SK-N-SH (cell line): ENCODE measurements at regions not wholly inside any gene's neighbourhood (a gene's known extent, or its start where the extent isn't known, plus 50 kb on each side); places are given as distances from the start of the nearest gene placed in this dataset.

Source experiments
- CTCF ChIA-PET: fragments of 300-600, 350-600 bp; formaldehyde crosslinking; extraction: SDS; loops from one replicate; lab custom pipeline; 2021; lab: Yijun Ruan, JAX
- POLR2A ChIA-PET: fragments of 350-600 bp; sonication (Branson Sonifier 250); formaldehyde crosslinking; extraction: SDS; loops from one replicate; lab custom pipeline; 2020; ENCODE audit warnings: antibody characterized with exemption, inconsistent platforms; lab: Yijun Ruan, JAX
- DNase-seq: peaks from one replicate; pipeline ENCODE4 v3.0.0; 2012
- H2AFZ ChIP-seq: fragments of 200-600 bp; sonication (generic); 2 replicates; pipeline ENCODE4 v1.8.1; 2016; ENCODE audit warnings: antibody characterized with exemption, mild to moderate bottlenecking, low read depth
- H3F3A ChIP-seq: fragments of 200-600 bp; sonication (generic); replicated peaks from 2 replicates; pipeline ENCODE3; 2016; ENCODE audit warnings: antibody characterized with exemption, mild to moderate bottlenecking; ENCODE audit not compliant: insufficient read depth
- H3K27ac ChIP-seq, 2 experiments: fragments of 200-500 bp in 1 of 2; fragments of 200-600 bp in 1 of 2; sonication (Bioruptor generic) in 1 of 2; sonication (generic), shearing (Covaris generic) in 1 of 2; 2 replicates each; pipeline versions ENCODE4 v1.5.1 to v1.6.1; 2014 to 2016; ENCODE audit warnings: low read depth in 2 of 2, inconsistent platforms in 1 of 2, low read length in 1 of 2, mild to moderate bottlenecking in 1 of 2, mixed read lengths in 1 of 2
- H3K27me3 ChIP-seq: fragments of 200-600 bp; sonication (generic), shearing (Covaris generic); 2 replicates; pipeline ENCODE4 v1.6.1; 2016; ENCODE audit warnings: mixed run types; ENCODE audit not compliant: insufficient read depth
- H3K36me3 ChIP-seq, 2 experiments: fragments of 200-500 bp in 1 of 2; fragments of 200-600 bp in 1 of 2; sonication (Bioruptor generic) in 1 of 2; sonication (generic) in 1 of 2; replicated peaks in 1 of 2; 2 replicates each; pipeline versions ENCODE3 to v1.5.1; 2014 to 2016; ENCODE audit warnings: low read length in 1 of 2, mild to moderate bottlenecking in 1 of 2; ENCODE audit not compliant: insufficient read depth in 2 of 2, control insufficient read depth in 1 of 2
- H3K4me1 ChIP-seq, 2 experiments: fragments of 200-500 bp in 1 of 2; fragments of 200-600 bp in 1 of 2; sonication (Bioruptor generic) in 1 of 2; sonication (generic), shearing (Covaris generic) in 1 of 2; 2 replicates each; pipeline versions ENCODE4 v1.5.1 to v1.6.1; 2014 to 2016; ENCODE audit warnings: low read depth in 1 of 2, low read length in 1 of 2, mixed run types in 1 of 2; ENCODE audit not compliant: insufficient read depth in 2 of 2, control insufficient read depth in 1 of 2
- H3K4me2 ChIP-seq: fragments of 200-600 bp; sonication (generic), shearing (Covaris generic); 2 replicates; pipeline ENCODE4 v1.6.1; 2017; ENCODE audit warnings: mixed run types
- H3K4me3 ChIP-seq, 2 experiments: fragments of 200-500 bp in 1 of 2; fragments of 200-600 bp in 1 of 2; sonication (Bioruptor generic) in 1 of 2; sonication (generic), shearing (Covaris generic) in 1 of 2; 2 replicates each; pipeline versions ENCODE4 v1.5.1 to v1.8.1; 2014 to 2016; ENCODE audit warnings: low read depth in 2 of 2, inconsistent platforms in 1 of 2, low read length in 1 of 2, mild to moderate bottlenecking in 1 of 2, mixed read lengths in 1 of 2, moderate library complexity in 1 of 2
- H3K79me2 ChIP-seq: fragments of 200-600 bp; sonication (generic); 2 replicates; pipeline ENCODE4 v1.8.1; 2017; ENCODE audit warnings: mild to moderate bottlenecking; ENCODE audit not compliant: insufficient read depth
- H3K9ac ChIP-seq: fragments of 200-600 bp; sonication (generic); 2 replicates; pipeline ENCODE4 v1.6.1; 2017; ENCODE audit warnings: mixed run types
- H3K9me2 ChIP-seq: fragments of 200-600 bp; sonication (generic); 2 replicates; pipeline ENCODE4 v1.6.1; 2017; ENCODE audit warnings: mixed run types
- H3K9me3 ChIP-seq: fragments of 200-600 bp; sonication (generic); 2 replicates; pipeline ENCODE4 v1.6.1; 2017; ENCODE audit warnings: mixed run types, mild to moderate bottlenecking, moderate library complexity
- H4K20me1 ChIP-seq: fragments of 200-600 bp; sonication (generic); 2 replicates; pipeline ENCODE4 v1.6.1; 2017; ENCODE audit warnings: mild to moderate bottlenecking, mixed run types; ENCODE audit not compliant: insufficient read depth
- ELF1 ChIP-seq: IDR thresholded peaks from 2 replicates; pipeline ENCODE4 v1.4.0; 2012
- FOSL2 ChIP-seq: IDR thresholded peaks from 2 replicates; pipeline ENCODE4 v1.4.0; 2012; ENCODE audit warnings: low read depth, mild to moderate bottlenecking, moderate library complexity, borderline replicate concordance
- FOXM1 ChIP-seq: IDR thresholded peaks from 2 replicates; pipeline ENCODE4 v1.4.0; 2012; ENCODE audit warnings: low read depth, mild to moderate bottlenecking
- GATA2 ChIP-seq: sonication (generic); formaldehyde crosslinking; IDR thresholded peaks from 2 replicates; pipeline ENCODE4 v1.5.0; 2020; ENCODE audit warnings: mild to moderate bottlenecking, missing genetic modification reagents
- JUND ChIP-seq: IDR thresholded peaks from 2 replicates; pipeline ENCODE4 v1.4.0; 2012
- MEF2A ChIP-seq: IDR thresholded peaks from 2 replicates; pipeline ENCODE4 v1.4.0; 2012; ENCODE audit warnings: low read depth, borderline replicate concordance
- TAF1 ChIP-seq: IDR thresholded peaks from 2 replicates; pipeline ENCODE4 v1.6.1; 2012; ENCODE audit warnings: low read depth, mild to moderate bottlenecking, low read length, moderate library complexity, borderline replicate concordance
- TEAD4 ChIP-seq: IDR thresholded peaks from 2 replicates; pipeline ENCODE4 v1.4.0; 2012; ENCODE audit warnings: mild to moderate bottlenecking, borderline replicate concordance; ENCODE audit not compliant: insufficient read depth
- WGBS: methylation state at CpG from one replicate; pipeline ENCODE4 v1.1.6; 2017; ENCODE audit warnings: low lambda C conversion rate; 5-methylcytosine and 5-hydroxymethylcytosine counted together
- TF ChIP-seq, protein P1 (sequence below): fragments of 200-600 bp; sonication (generic); IDR thresholded peaks from 2 replicates; pipeline ENCODE4 v1.6.1; 2017; ENCODE audit warnings: antibody characterized with exemption, mild to moderate bottlenecking, moderate library complexity

DNA sequence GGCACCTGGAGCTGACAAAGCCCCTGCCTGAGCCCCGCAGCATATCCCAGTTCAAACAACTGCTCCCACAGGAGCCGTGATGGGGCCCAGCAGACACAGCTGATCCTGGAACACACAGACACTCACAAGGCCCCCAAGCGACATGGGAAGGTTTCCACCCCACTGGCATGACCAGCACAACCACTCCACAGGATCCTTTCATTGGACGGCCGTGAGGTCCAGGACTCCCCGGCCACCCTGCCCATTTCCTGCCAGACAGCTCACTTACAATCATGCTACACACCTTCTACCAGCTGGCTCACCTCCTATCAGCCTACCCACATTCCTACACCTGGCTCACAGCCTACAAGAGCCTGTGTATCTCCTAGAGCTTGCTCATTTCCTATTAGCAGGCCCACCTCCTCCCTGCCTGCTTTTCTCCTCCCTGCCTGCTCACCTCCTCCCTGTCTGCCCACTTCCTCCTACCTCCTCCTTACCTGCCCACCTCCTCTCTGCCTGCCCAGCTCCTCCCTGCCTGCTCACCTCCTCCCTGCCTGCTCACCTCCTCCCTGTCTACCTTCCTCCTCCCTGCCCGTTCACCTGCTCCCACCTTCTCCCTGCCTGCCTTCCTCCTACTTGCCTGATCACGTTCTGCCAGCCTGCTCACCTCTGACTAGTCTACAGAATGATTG, 73.9 kb downstream of the MATN1 start (continued):
- TF ChIP-seq TAF1: no peak
- TF ChIP-seq FOXM1: no peak
- no peak for TF ChIP-seq GATA2 (CRISPR knock-in tag)
- TF ChIP-seq FOSL2: no peak
- TF ChIP-seq, all 33 proteins: peak for 0

DNA sequence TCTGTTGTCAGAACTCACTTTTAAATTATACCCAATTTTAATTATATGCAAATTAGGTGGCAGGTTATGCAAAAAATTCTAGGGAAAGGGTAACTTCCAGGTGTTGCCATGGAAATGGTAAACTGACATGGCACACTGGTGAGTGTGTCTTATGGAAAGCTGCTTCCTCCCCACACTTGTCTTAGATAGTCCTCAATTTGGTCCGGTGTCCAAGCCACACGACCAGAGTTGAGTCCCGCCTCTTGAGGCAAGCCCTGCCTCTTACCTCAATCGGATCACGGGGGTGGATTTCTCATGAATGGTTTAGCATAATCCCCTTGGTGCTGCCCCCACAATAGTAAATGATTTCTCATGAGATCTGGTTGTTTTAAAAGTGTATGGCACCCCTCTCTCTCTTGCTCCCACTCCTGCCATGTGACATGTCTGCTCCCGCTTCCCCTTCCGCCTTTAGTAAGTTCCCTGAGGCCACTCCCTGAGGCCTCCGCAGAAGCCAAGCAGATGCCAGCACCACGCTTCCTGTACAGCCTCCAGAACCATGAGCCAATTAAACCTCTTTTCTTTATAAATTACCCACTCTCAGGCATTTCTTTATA, 74.9 kb downstream of the MATN1 start:
- Histone ChIP-seq H3K27me3 (no peaks in the 10 kb centered on the region), H3F3A (no peaks in the 10 kb centered on the region), H3K4me2 (no peak overlapping the region), H4K20me1 (no peaks in the 10 kb centered on the region), H3K27ac (no peak overlapping the region), H3K4me1 (peaks cover 0 to 21% of the 10 kb centered on the region in 2 experiments; a peak in 1 of 4 replicates), H2AFZ (no peak overlapping the region), H3K9me3 (no peaks in the 10 kb centered on the region), H3K79me2 (no peaks in the 10 kb centered on the region), H3K36me3 (no peaks in the 10 kb centered on the region)
- no peak for DNase-seq
- POLR2A ChIA-PET: no interaction called here
- CTCF ChIA-PET: no interaction called here
- TF ChIP-seq JUND (no peak), MEF2A (no peak), ELF1 (no peak)
- TF ChIP-seq, protein P1, sequence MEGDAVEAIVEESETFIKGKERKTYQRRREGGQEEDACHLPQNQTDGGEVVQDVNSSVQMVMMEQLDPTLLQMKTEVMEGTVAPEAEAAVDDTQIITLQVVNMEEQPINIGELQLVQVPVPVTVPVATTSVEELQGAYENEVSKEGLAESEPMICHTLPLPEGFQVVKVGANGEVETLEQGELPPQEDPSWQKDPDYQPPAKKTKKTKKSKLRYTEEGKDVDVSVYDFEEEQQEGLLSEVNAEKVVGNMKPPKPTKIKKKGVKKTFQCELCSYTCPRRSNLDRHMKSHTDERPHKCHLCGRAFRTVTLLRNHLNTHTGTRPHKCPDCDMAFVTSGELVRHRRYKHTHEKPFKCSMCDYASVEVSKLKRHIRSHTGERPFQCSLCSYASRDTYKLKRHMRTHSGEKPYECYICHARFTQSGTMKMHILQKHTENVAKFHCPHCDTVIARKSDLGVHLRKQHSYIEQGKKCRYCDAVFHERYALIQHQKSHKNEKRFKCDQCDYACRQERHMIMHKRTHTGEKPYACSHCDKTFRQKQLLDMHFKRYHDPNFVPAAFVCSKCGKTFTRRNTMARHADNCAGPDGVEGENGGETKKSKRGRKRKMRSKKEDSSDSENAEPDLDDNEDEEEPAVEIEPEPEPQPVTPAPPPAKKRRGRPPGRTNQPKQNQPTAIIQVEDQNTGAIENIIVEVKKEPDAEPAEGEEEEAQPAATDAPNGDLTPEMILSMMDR: no peak
- TF ChIP-seq, all 33 proteins: peak for 0
- H3K4me3 ChIP-seq: no peak overlapping the region
- no peaks in the 10 kb centered on the region for H3K9me2 ChIP-seq
- WGBS: 67% methylated on average over 9 of the region's 9 CpGs
- H3K9ac ChIP-seq: no peak overlapping the region

DNA sequence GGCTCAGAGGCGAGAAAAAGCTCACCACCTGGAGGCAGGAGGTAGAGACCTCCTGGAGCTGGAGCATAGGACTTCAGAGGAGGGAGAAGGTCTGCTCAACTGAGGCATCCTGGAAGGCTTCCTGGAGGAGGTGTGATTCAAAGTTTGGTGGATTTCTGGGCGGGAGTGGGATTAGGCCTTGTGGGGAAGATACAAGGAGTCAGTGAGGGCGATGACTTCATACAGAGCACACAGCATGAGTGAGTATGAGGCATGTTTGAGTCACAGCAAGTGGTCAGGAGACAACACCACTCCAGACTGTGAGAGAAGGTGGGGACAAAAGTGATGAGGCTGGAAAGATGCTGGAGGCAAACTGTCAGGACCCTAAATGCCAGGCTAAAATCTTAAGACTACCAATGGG, 77.6 kb downstream of the MATN1 start:
- Histone ChIP-seq H3K36me3 (no peaks in the 10 kb centered on the region), H3K4me2 (no peak overlapping the region), H3K4me1 (peaks cover 0 to 7% of the 10 kb centered on the region in 2 experiments; a peak in 1 of 4 replicates), H3K27ac (no peak overlapping the region), H4K20me1 (no peaks in the 10 kb centered on the region), H3K79me2 (no peaks in the 10 kb centered on the region), H3K9me2 (no peaks in the 10 kb centered on the region), H3K27me3 (no peaks in the 10 kb centered on the region), H3K9me3 (no peaks in the 10 kb centered on the region), H3K9ac (no peak overlapping the region), H3F3A (no peaks in the 10 kb centered on the region), H3K4me3 (no peak overlapping the region), H2AFZ (no peak overlapping the region)
- CTCF ChIA-PET: no interaction called here
- 15% methylated on average over 3 of the region's 3 CpGs for WGBS
- POLR2A ChIA-PET: no interaction called here
- no peak for TF ChIP-seq TEAD4
- no peak for DNase-seq
